Activated naive CD8-positive, alpha-beta T cell (primary cell): ENCODE measurements at regions not wholly inside any gene's neighbourhood (a gene's known extent, or its start where the extent isn't known, plus 50 kb on each side); places are given as distances from the start of the nearest gene placed in this dataset.

ENCODE experiments used
- H3K27ac Mint-ChIP-seq: one replicate; pipeline ENCODE4 v1.8.0; 2021; ENCODE audit warnings: mixed read lengths
- H3K27me3 Mint-ChIP-seq: one replicate; pipeline ENCODE4 v1.8.0; 2021; ENCODE audit warnings: mixed read lengths
- H3K36me3 Mint-ChIP-seq: one replicate; pipeline ENCODE4 v1.8.0; 2021; ENCODE audit warnings: mixed read lengths
- H3K4me1 Mint-ChIP-seq: one replicate; pipeline ENCODE4 v1.8.0; 2021; ENCODE audit warnings: low read depth, mixed read lengths
- H3K4me3 Mint-ChIP-seq: one replicate; pipeline ENCODE4 v1.8.0; 2021; ENCODE audit warnings: mild to moderate bottlenecking, mixed read lengths
- H3K9me3 Mint-ChIP-seq: one replicate; pipeline ENCODE4 v1.8.0; 2021; ENCODE audit warnings: low read depth, mixed read lengths

GRCh38 chr2:38430597-38431207, 53.6 kb upstream of the ATL2 start:
- Mint-ChIP-seq H3K9me3 (no peaks in the 10 kb centered on the region), H3K36me3 (no peaks in the 10 kb centered on the region), H3K27ac (no peak overlapping the region), H3K27me3 (no peaks in the 10 kb centered on the region), H3K4me1 (no peaks in the 10 kb centered on the region), H3K4me3 (no peak overlapping the region)

- Mint-ChIP-seq H3K9me3 (no peaks in the 10 kb centered on the region), H3K27me3 (no peaks in the 10 kb centered on the region), H3K4me1 (no peaks in the 10 kb centered on the region), H3K4me3 (no peak overlapping the region), H3K36me3 (no peaks in the 10 kb centered on the region), H3K27ac (no peak overlapping the region)
Measured at GRCh38 chr2:38430196-38430595, 53.1 kb upstream of the ATL2 start.

DNA sequence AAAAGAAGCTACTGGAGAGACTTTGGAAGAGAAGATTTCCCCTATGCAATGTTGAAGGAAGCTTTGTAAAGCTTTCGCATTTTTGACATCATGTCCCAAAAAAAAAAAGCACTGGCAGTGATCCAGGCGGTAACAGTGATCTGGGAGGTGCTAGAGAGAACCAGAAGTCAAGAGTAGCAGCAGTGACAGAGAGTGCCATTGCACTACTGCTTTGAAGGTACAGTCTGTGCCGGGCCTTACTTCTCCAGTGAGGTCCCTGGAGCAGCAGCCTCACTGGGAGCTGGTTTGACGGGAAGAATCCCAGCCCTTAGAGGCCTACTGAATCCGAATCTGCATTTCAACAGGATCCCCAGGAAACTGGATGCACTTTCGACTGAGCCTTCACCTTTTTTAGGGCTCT, 50.9 kb upstream of the ATL2 start:
- no peak overlapping the region for H3K4me3 Mint-ChIP-seq

GRCh38 chr2:38427054-38427453, 50.0 kb upstream of the ATL2 start:
- H3K4me1 Mint-ChIP-seq: no peaks in the 10 kb centered on the region
- no peak overlapping the region for H3K4me3 Mint-ChIP-seq
- no peaks in the 10 kb centered on the region for H3K9me3 Mint-ChIP-seq
- no peak overlapping the region for H3K27ac Mint-ChIP-seq
- H3K27me3 Mint-ChIP-seq: no peaks in the 10 kb centered on the region
- H3K36me3 Mint-ChIP-seq: no peaks in the 10 kb centered on the region

More for the DNA sequence above, 50.9 kb upstream of the ATL2 start:
- Mint-ChIP-seq H3K9me3 (no peaks in the 10 kb centered on the region), H3K27me3 (no peaks in the 10 kb centered on the region), H3K36me3 (no peaks in the 10 kb centered on the region), H3K27ac (no peak overlapping the region), H3K4me1 (no peaks in the 10 kb centered on the region)
